ENCODE measurements at regions not wholly inside any gene's neighbourhood (a gene's known extent, or its start where the extent isn't known, plus 50 kb on each side); places are given as distances from the start of the nearest gene placed in this dataset.

GRCh38 chr13:50514249-50514648 is 329.2 kb downstream of the DLEU7 start:
- no peak overlapping the region for H3K4me3 ChIP-seq (replicated peaks in 1 of 2; ENCODE audit: low read depth in 2 of 2, low read length in 2 of 2)
- no peak for DNase-seq (ENCODE audit: low read depth in 2 of 2)
- no peak for TF ChIP-seq CTCF (IDR thresholded peaks at IDR 0.05; ENCODE audit: low read depth, low read length)

- no peak for DNase-seq (ENCODE audit: low read depth in 2 of 2)
- H3K4me3 ChIP-seq (replicated peaks in 1 of 2; ENCODE audit: low read depth in 2 of 2, low read length in 2 of 2), result no peak overlapping the region
- no peak for TF ChIP-seq CTCF (IDR thresholded peaks at IDR 0.05; ENCODE audit: low read depth, low read length)
These were observed 325.4 kb downstream of the DLEU7 start for GRCh38 chr13:50518131-50518530.

- TF ChIP-seq CTCF (IDR thresholded peaks at IDR 0.05; ENCODE audit: low read depth, low read length), result no peak
- no peak overlapping the region for H3K4me3 ChIP-seq (replicated peaks in 1 of 2; ENCODE audit: low read depth in 2 of 2, low read length in 2 of 2)
- peak in 1 of 2 donors; percentile 56 for DNase-seq (ENCODE audit: low read depth in 2 of 2)
These were observed 324.7 kb downstream of the DLEU7 start for GRCh38 chr13:50518781-50519201.

- H3K4me3 ChIP-seq (replicated peaks in 1 of 2; ENCODE audit: low read depth in 2 of 2, low read length in 2 of 2), result no peak overlapping the region
- TF ChIP-seq CTCF (IDR thresholded peaks at IDR 0.05; ENCODE audit: low read depth, low read length), result no peak
- DNase-seq (ENCODE audit: low read depth in 2 of 2), result peak in 1 of 2 donors; percentile 36
These were observed 323.6 kb downstream of the DLEU7 start for GRCh38 chr13:50519866-50520265.

- no peak overlapping the region for H3K4me3 ChIP-seq (replicated peaks in 1 of 2; ENCODE audit: low read depth in 2 of 2, low read length in 2 of 2)
- TF ChIP-seq CTCF (IDR thresholded peaks at IDR 0.05; ENCODE audit: low read depth, low read length), result no peak
- DNase-seq (ENCODE audit: low read depth in 2 of 2), result no peak
These were observed 322.3 kb downstream of the DLEU7 start for GRCh38 chr13:50521006-50521830.

GRCh38 chr13:50521831-50522149 is 321.7 kb downstream of the DLEU7 start:
- peak; percentile 46 to 81 for DNase-seq (ENCODE audit: low read depth in 2 of 2)
- no peak for TF ChIP-seq CTCF (IDR thresholded peaks at IDR 0.05; ENCODE audit: low read depth, low read length)
- H3K4me3 ChIP-seq (replicated peaks in 1 of 2; ENCODE audit: low read depth in 2 of 2, low read length in 2 of 2), result no peak overlapping the region

- no peak for DNase-seq (ENCODE audit: low read depth in 2 of 2)
- no peak for TF ChIP-seq CTCF (IDR thresholded peaks at IDR 0.05; ENCODE audit: low read depth, low read length)
- H3K4me3 ChIP-seq (replicated peaks in 1 of 2; ENCODE audit: low read depth in 2 of 2, low read length in 2 of 2), result no peak overlapping the region
These were observed 321.0 kb downstream of the DLEU7 start for GRCh38 chr13:50522506-50522905.
